WTC11 (cell line): ENCODE measurements at regions not wholly inside any gene's neighbourhood (a gene's known extent, or its start where the extent isn't known, plus 50 kb on each side); places are given as distances from the start of the nearest gene placed in this dataset.

Experiments used
- CTCF ChIP-seq: fragments of 200-600 bp; IDR thresholded peaks from 2 replicates; pipeline ENCODE4 v1.8.0; 2022; ENCODE audit warnings: antibody characterized with exemption
- FOXP1 ChIP-seq: sonication (generic); formaldehyde crosslinking; IDR thresholded peaks from 2 replicates; pipeline ENCODE4 v1.8.0; 2022; ENCODE audit warnings: missing genetic modification reagents, mild to moderate bottlenecking, moderate library complexity, borderline replicate concordance
- NFYB ChIP-seq: sonication (generic); formaldehyde crosslinking; conservative IDR thresholded peaks from 2 replicates; pipeline ENCODE4 v1.8.0; 2022; ENCODE audit warnings: low read depth, missing genetic modification reagents
- PREB ChIP-seq: sonication (generic); formaldehyde crosslinking; IDR thresholded peaks from 2 replicates; pipeline ENCODE4 v1.8.1; 2022; ENCODE audit warnings: mild to moderate bottlenecking, missing genetic modification reagents, moderate library complexity, borderline replicate concordance
- TCF7 ChIP-seq: sonication (generic); formaldehyde crosslinking; IDR thresholded peaks from 2 replicates; pipeline ENCODE4 v1.8.0; 2022; ENCODE audit warnings: mild to moderate bottlenecking, low read depth, missing genetic modification reagents, moderate library complexity
- ZNF138 ChIP-seq: sonication (generic); formaldehyde crosslinking; conservative IDR thresholded peaks from 2 replicates; pipeline ENCODE4 v1.8.1; 2022; ENCODE audit warnings: mild to moderate bottlenecking, moderate library complexity, missing genetic modification reagents
- ZNF317 ChIP-seq: sonication (generic); formaldehyde crosslinking; IDR thresholded peaks from 2 replicates; pipeline ENCODE4 v1.8.1; 2023; ENCODE audit warnings: low read depth, mild to moderate bottlenecking, moderate library complexity, missing genetic modification reagents, borderline replicate concordance
- ZNF532 ChIP-seq: fragments of 250-450 bp; sonication (Bioruptor Pico); IDR thresholded peaks from 2 replicates; pipeline ENCODE4 v1.9.0; 2021; ENCODE audit warnings: mild to moderate bottlenecking, borderline replicate concordance

- TF ChIP-seq PREB (CRISPR knock-in tag) (no peak), ZNF317 (CRISPR knock-in tag) (no peak), ZNF532 (CRISPR knock-in tag) (no peak), FOXP1 (CRISPR knock-in tag) (no peak), TCF7 (no peak), CTCF (no peak), NFYB (CRISPR knock-in tag) (no peak), ZNF138 (no peak)
These were observed 238.3 kb downstream of the GALC start for GRCh38 chr14:87754520-87755223.
